Activated T-helper 17 cell treated with anti-CD3 and anti-CD28 coated beads, Interleukin-2, amount 50 U/mL, for 72 hours (primary cell): ENCODE measurements at regions not wholly inside any gene's neighbourhood (a gene's known extent, or its start where the extent isn't known, plus 50 kb on each side); places are given as distances from the start of the nearest gene placed in this dataset.

Source experiments
- ATAC-seq: fragments of 150-1000 bp; cut with Tn5 transposase; replicated peaks from 2 replicates; pipeline ENCODE4 v1.10.0; 2021; ENCODE audit warnings: mild to moderate bottlenecking, moderate library complexity
- H3K27ac Mint-ChIP-seq: one replicate; pipeline ENCODE4 v1.8.0; 2022; ENCODE audit warnings: mixed read lengths
- H3K27me3 Mint-ChIP-seq: one replicate; pipeline ENCODE4 v1.8.0; 2022; ENCODE audit warnings: mixed read lengths
- H3K36me3 Mint-ChIP-seq: one replicate; pipeline ENCODE4 v1.8.0; 2022; ENCODE audit warnings: low read depth, mild to moderate bottlenecking, mixed read lengths
- H3K4me1 Mint-ChIP-seq: one replicate; pipeline ENCODE4 v1.8.0; 2022; ENCODE audit warnings: mixed read lengths
- H3K4me3 Mint-ChIP-seq: one replicate; pipeline ENCODE4 v1.8.0; 2022; ENCODE audit warnings: mild to moderate bottlenecking, mixed read lengths
- H3K9me3 Mint-ChIP-seq: one replicate; pipeline ENCODE4 v1.8.0; 2022; ENCODE audit warnings: mixed read lengths

DNA sequence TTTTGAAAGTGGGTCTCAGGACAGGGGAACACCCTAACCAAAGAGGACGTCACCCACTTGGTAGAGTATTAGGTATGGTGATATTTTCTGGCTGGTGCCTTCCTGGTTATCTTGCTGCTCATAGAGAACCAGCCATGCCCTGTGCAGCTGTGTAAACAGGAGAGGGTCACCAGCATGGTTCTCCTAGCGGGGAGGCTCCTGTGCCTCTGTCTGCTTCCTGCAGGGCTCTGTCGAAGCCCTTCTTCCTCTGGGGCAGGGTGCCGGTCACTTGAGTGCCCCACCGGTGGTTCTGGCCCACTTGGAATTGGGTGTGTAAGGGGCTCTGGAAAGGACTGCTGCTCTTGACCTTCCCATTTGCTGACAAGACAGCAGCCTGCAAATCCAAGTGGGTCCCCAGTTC, 80.5 kb upstream of the KCNK12 start:
- Mint-ChIP-seq H3K27ac (no peak overlapping the region), H3K36me3 (no peaks in the 10 kb centered on the region), H3K4me3 (no peak overlapping the region), H3K27me3 (peaks cover 4% of the 10 kb centered on the region), H3K4me1 (no peaks in the 10 kb centered on the region), H3K9me3 (no peaks in the 10 kb centered on the region)
- ATAC-seq: no peak

DNA sequence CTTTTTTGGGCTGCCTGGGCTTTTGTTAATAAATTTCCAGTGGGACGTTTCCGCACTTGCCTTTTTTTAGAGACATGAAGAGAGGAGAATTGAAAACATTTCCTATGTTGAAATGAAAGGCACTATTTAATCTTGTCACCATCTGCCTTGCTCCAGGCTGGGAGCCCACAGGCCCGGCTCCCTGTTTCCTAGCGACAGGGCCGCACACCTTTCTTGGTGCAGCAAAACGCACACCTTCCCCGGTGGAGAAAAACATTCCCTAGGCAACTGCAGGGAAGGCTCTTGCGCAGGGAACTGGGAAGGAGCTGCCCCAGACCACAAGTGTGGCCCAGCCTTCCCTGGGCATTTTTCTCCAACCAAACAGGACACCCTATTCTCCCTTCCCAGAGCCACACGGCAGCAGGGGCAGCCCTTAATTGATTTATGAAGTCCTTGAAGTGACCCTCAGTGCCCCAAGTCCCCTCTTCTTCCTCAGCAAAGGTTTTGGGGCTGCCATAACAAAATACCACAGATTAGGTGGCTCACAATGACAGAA, 79.3 kb upstream of the KCNK12 start:
- Mint-ChIP-seq H3K27me3 (peaks cover 4% of the 10 kb centered on the region), H3K4me3 (no peak overlapping the region), H3K36me3 (no peaks in the 10 kb centered on the region), H3K9me3 (no peaks in the 10 kb centered on the region), H3K4me1 (no peaks in the 10 kb centered on the region), H3K27ac (no peak overlapping the region)
- ATAC-seq: no peak

DNA sequence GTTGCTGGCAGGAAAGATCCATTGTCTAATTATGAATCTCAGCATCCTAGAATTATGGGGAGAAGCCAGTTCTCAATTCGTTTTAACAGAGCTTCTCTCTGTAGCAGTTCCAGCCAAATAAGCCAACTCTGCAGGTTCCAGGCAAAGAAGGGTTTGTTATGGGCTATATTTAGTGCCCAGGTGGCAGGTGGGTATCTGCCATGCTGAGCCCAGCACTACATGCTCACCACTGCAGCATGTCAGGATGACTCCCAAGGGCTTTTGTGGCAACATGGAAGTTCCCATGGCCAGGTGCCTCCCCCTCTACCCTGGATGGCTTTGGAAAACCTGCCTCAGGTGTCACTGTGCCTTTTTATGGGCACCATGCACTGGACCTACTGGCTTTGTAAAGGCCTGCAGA, 74.5 kb upstream of the KCNK12 start:
- H3K36me3 Mint-ChIP-seq: no peaks in the 10 kb centered on the region
- H3K4me1 Mint-ChIP-seq: no peaks in the 10 kb centered on the region
- no peak overlapping the region for H3K27ac Mint-ChIP-seq
- no peak for ATAC-seq
- no peak overlapping the region for H3K4me3 Mint-ChIP-seq
- no peaks in the 10 kb centered on the region for H3K27me3 Mint-ChIP-seq
- H3K9me3 Mint-ChIP-seq: no peaks in the 10 kb centered on the region

DNA sequence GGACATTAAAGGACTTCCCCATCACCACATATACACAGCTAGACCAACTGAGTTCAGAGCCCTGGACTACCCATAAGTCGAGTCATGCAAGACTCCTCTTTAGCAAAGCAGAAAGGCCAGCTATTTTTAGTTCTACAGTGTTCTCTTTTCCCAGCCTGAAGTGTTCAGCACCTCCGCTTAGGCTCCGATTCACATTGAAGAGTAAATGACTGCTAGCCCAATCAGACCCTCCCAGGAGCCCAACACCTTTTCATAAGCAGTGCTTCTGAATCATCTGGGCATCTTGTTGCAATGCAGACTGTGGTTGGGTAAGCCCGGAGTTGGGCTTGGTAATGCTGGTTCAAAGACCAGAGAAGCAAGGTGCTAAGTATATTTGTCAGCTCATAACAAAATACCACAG, 73.6 kb upstream of the KCNK12 start:
- no peaks in the 10 kb centered on the region for H3K27me3 Mint-ChIP-seq
- H3K4me3 Mint-ChIP-seq: no peak overlapping the region
- H3K36me3 Mint-ChIP-seq: no peaks in the 10 kb centered on the region
- H3K4me1 Mint-ChIP-seq: no peaks in the 10 kb centered on the region
- no peaks in the 10 kb centered on the region for H3K9me3 Mint-ChIP-seq
- ATAC-seq: no peak
- H3K27ac Mint-ChIP-seq: no peak overlapping the region

DNA sequence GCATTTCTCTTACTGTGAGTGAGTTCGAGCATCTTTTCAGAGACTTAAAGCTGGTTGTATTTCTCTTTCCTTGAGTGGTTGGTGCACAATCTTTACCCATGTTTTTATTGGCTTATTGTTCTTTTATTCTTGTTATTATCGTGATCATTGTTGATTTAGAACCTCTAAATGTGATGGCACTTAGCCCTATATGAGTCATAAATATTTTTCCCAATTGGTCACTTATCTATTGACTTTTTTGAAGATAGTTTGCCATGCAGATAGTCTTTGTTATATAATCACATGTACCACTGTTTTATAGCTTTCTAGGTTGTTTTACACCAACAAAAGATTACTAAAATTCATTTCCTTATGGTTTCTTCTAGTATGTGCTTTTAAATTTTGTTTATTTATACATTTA, 70.6 kb upstream of the KCNK12 start:
- Mint-ChIP-seq H3K4me1 (no peaks in the 10 kb centered on the region), H3K4me3 (no peak overlapping the region), H3K9me3 (no peaks in the 10 kb centered on the region), H3K36me3 (no peaks in the 10 kb centered on the region), H3K27ac (no peak overlapping the region), H3K27me3 (no peaks in the 10 kb centered on the region)
- ATAC-seq: no peak

DNA sequence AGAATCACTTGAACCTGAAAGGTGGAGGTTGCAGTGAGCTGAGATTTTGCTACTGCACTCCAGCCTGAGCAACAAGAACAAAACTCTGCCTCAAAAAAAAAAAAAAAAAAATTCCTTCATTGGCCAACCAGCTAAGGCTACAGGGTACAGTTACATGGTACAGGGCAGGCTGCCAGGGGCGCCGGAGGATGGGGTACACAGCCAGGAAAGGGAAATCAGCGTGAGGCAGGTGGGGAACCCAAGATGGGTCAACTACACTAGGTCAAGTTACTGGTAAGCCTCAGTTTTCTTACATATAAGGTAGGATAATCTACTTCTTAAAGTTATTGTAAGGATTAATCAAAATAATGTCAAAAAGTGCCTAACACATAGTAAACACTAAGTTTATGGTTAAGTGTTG, 69.6 kb upstream of the KCNK12 start:
- Mint-ChIP-seq H3K4me3 (no peak overlapping the region), H3K27ac (no peak overlapping the region), H3K36me3 (no peaks in the 10 kb centered on the region), H3K27me3 (no peaks in the 10 kb centered on the region), H3K9me3 (no peaks in the 10 kb centered on the region), H3K4me1 (no peaks in the 10 kb centered on the region)
- ATAC-seq: no peak

DNA sequence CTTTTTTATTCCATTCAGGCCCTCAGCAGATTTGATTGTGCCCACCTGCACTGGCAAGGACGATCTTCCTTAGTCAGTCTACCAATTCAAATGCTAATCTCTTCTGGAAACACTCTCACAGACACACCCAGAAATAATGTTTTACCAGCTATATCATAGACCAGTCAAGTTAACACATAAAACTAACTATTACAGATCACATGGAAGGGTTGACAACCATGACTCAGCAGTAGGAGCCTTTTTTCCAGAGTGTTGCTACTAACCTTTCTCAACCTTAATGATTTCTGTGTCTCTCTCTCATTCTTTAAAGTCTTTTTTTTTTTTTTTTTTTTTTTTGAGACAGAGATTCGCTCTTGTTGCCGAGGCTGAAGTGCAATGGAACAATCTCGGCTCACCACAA, 68.7 kb upstream of the KCNK12 start:
- no peaks in the 10 kb centered on the region for H3K27me3 Mint-ChIP-seq
- H3K4me3 Mint-ChIP-seq: no peak overlapping the region
- ATAC-seq: no peak
- H3K27ac Mint-ChIP-seq: no peak overlapping the region
- no peaks in the 10 kb centered on the region for H3K9me3 Mint-ChIP-seq
- no peaks in the 10 kb centered on the region for H3K4me1 Mint-ChIP-seq
- no peaks in the 10 kb centered on the region for H3K36me3 Mint-ChIP-seq

DNA sequence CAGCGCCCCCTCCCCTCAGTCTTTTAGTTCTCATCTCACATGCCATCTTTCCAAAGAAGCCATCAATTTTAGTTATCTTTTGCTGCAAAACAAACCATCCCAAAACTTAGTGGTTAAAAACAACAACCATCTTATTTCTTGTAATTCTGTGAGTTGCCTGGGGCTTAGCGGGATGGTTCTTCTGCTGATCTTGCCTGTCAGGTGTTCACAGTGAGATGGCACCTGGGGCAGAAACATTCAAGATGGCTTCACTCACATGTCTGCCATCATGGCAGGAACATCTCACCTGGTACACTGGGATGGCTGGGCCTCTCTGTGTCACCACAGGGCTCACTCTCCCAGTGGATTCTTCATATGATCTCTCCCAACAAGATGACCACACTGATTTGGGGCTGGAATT, 67.6 kb upstream of the KCNK12 start:
- no peak overlapping the region for H3K27ac Mint-ChIP-seq
- H3K4me3 Mint-ChIP-seq: no peak overlapping the region
- no peak for ATAC-seq
- H3K4me1 Mint-ChIP-seq: no peaks in the 10 kb centered on the region
- H3K27me3 Mint-ChIP-seq: peaks cover 4% of the 10 kb centered on the region
- H3K9me3 Mint-ChIP-seq: no peaks in the 10 kb centered on the region
- no peaks in the 10 kb centered on the region for H3K36me3 Mint-ChIP-seq

DNA sequence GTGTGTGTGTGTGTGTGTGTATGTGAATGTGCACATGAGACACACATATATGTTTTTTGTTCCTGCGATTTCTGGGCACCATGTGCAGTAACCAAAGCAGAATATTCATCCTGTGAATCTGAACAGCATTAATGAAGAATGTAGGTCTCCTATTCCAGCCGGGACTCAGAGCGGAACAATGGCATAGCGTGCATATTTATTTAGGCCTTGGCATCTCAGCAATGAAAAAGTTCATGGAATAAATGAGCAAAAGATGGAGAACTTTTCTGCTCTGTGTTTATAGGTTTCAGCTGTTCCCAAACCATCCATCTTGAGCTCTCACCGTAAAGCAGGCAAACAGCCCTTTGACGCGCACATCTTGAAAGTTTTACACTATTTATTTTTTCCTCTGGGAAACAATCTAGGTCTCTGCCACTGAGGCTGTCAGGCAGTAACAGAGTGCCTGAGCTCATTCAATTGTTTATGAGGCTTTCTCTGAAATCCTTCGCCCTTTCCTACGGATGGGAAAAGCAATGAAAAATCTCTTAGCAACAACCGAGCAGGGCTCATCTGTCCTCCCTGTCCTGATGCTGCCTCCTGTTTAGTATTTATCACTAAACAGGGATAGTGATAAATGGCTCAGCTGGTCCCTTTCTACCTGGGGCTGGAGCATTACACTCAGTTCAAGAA, 65.9 kb upstream of the KCNK12 start:
- Mint-ChIP-seq H3K27ac (no peak overlapping the region), H3K27me3 (peaks cover 4% of the 10 kb centered on the region), H3K36me3 (no peaks in the 10 kb centered on the region), H3K4me3 (no peak overlapping the region), H3K9me3 (no peaks in the 10 kb centered on the region), H3K4me1 (no peaks in the 10 kb centered on the region)
- no peak for ATAC-seq

DNA sequence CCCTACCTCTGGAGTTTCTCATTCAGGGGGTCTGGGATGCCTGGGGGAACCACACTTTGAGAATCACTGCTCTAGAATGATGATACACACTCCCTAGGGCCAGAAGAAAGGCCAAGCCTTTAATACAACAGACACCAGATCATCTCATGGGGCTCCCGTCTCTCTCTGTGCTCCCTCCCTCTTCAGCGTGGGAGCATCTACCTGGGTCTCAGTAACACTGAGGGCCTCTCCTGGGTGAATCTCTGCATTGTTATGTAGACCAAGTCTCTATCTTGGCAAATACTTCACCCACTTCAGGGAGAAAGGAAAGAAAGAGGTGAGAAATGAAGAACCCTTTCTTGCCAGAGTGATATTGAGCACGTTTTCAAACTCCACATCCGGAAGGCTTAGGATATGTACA, 65.4 kb upstream of the KCNK12 start:
- H3K4me1 Mint-ChIP-seq: no peaks in the 10 kb centered on the region
- no peak for ATAC-seq
- H3K36me3 Mint-ChIP-seq: no peaks in the 10 kb centered on the region
- no peak overlapping the region for H3K27ac Mint-ChIP-seq
- H3K9me3 Mint-ChIP-seq: no peaks in the 10 kb centered on the region
- no peak overlapping the region for H3K4me3 Mint-ChIP-seq
- peaks cover 4% of the 10 kb centered on the region for H3K27me3 Mint-ChIP-seq

DNA sequence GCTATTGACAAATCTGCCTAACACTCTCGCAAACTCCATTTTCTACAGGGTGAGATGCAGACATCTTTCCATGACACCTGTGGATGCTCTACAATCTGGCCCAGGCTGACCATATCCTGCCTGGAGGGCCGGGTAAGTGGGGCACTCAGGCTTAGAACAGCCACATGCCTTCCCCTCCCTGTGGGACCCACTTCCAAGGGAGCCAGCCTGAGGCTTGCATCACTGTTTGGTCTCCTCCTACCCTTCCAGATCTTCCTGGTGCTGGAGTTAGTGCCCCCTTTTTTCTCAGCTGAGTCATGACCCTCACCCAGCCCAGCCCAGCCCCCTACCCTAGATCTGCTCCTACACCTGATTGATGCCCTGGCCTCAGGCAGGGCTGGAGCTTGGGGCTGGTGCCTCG, 62.0 kb upstream of the KCNK12 start:
- H3K36me3 Mint-ChIP-seq: no peaks in the 10 kb centered on the region
- ATAC-seq: no peak
- H3K4me1 Mint-ChIP-seq: no peaks in the 10 kb centered on the region
- H3K4me3 Mint-ChIP-seq: no peak overlapping the region
- H3K27me3 Mint-ChIP-seq: peaks cover 4% of the 10 kb centered on the region
- H3K27ac Mint-ChIP-seq: no peak overlapping the region
- no peaks in the 10 kb centered on the region for H3K9me3 Mint-ChIP-seq

DNA sequence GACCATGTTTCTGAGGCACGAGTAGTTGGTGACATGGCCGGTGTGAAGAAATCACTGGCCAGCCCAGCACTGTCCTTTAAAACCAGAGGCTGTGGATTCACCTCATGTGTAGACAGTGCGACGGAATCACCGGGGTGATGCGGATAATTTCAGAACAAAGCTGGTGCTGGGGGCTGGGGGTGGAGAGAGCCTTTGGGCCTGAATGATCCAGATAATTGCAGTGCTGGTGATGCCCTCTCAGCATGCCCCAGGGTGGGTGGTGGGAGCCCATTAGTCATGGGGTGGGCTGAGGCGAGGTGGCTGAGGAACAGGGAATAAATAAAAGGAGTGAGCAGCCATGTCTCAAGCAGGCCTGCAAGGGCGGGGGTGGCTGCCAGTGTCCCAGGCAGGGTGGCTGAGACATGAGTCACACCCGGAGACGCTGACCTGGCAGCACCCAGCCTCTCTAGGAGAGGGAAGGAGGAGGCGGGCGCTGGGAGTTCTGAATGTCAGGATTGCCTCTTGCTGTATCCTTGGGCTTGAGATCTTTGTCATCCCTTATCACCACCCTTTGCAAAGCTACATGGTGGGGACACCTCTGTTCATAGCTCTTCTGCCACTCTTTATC, 61.1 kb upstream of the KCNK12 start:
- no peak for ATAC-seq
- H3K4me1 Mint-ChIP-seq: no peaks in the 10 kb centered on the region
- H3K9me3 Mint-ChIP-seq: no peaks in the 10 kb centered on the region
- peaks cover 8% of the 10 kb centered on the region for H3K27me3 Mint-ChIP-seq
- no peaks in the 10 kb centered on the region for H3K36me3 Mint-ChIP-seq
- no peak overlapping the region for H3K27ac Mint-ChIP-seq
- no peak overlapping the region for H3K4me3 Mint-ChIP-seq

DNA sequence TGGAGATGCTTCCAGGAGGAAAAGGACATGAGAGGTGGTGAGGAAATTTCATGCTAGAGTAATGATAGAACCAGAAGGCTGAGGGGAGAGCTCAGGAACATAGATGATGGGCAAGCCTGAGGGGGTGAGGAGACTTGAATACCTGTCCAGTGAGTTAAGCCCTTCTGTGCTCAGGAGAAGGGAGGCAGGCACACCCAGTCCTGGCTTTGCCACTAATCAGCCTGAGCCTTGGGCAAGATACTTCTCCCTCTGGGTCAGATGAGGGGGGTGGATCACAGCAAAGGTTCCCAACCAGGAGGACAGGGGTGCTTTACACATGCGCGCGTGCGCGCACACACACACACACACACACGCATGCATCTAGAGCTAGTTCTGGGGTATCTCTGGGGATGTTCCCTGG, 60.5 kb upstream of the KCNK12 start:
- no peak overlapping the region for H3K4me3 Mint-ChIP-seq
- H3K36me3 Mint-ChIP-seq: no peaks in the 10 kb centered on the region
- H3K9me3 Mint-ChIP-seq: no peaks in the 10 kb centered on the region
- no peak for ATAC-seq
- no peak overlapping the region for H3K27ac Mint-ChIP-seq
- H3K27me3 Mint-ChIP-seq: peaks cover 8% of the 10 kb centered on the region
- H3K4me1 Mint-ChIP-seq: no peaks in the 10 kb centered on the region

DNA sequence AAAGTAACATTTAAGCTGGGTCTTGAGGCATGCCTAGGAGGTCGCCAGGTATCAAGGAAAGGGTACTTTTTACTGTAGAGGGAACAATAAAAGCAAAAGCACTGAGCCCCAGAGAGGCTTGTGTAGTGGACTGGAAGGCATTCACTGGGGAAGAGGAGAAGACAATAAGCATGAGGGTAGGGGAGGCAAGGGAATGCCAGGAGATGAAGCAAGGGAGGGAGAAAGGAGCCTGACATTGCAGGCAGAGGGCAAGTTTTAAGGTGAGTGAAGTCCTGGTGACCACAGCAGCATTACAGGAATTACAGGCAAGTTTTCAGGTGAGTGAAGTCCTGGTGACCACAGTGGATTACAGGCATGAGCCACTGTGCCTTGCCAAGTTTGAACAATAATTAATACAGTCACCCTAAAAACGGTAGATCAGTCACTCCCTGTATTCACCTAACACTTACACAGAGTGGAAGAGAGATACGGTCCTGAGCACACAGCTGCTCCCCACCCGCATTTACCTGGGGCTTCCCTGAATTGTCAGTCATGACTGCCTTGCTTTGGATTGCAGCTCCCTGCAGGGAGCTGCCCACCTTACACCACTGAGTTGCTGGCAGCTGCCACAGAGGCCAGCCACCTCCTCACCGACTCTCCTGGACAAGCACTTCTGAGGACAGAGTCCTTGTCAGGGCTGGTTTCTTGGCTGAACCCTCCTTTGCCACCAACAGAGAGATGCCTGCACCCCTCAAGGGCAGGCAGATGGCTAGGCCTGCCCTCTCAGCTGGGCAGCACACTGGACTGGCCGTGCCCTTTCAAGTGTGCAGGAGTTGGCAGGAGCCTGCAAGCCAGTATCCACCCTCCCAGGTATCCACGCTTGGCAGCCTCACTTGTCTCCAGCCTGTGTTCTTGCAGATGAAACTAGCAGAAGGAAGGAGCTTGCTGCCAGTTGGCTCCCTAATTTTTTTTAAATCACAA, 59.0 kb upstream of the KCNK12 start:
- Mint-ChIP-seq H3K4me1 (no peaks in the 10 kb centered on the region), H3K4me3 (no peak overlapping the region), H3K36me3 (no peaks in the 10 kb centered on the region), H3K27me3 (peaks cover 11% of the 10 kb centered on the region), H3K9me3 (no peaks in the 10 kb centered on the region), H3K27ac (no peak overlapping the region)
- no peak for ATAC-seq

DNA sequence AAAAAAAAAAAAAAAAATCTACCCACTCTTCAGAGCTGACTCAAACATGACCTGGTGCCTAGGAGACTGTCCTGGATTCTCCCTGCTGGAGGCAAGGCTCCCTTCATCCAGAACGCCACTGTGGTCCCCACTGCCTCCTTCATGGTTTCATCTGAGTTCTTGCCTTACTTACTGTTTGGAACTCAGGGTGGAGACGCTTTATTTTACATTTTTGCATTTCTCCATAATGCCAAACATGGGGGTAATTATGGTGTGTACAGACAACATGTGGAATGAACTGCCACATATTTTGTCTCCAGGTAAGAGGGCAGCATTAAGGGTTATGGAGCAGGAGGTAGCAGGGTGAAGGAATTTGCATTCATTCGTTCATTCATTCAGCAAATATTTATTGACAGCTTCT, 58.1 kb upstream of the KCNK12 start:
- H3K27me3 Mint-ChIP-seq: peaks cover 11% of the 10 kb centered on the region
- no peaks in the 10 kb centered on the region for H3K9me3 Mint-ChIP-seq
- H3K36me3 Mint-ChIP-seq: no peaks in the 10 kb centered on the region
- H3K4me3 Mint-ChIP-seq: no peak overlapping the region
- H3K27ac Mint-ChIP-seq: no peak overlapping the region
- no peaks in the 10 kb centered on the region for H3K4me1 Mint-ChIP-seq
- ATAC-seq: no peak
